Stimulated activated CD8-positive, alpha-beta memory T cell treated with anti-CD3 and anti-CD28 coated beads, Interleukin-2, amount 100 ng/mL, for 48 hours (primary cell): ENCODE measurements at regions not wholly inside any gene's neighbourhood (a gene's known extent, or its start where the extent isn't known, plus 50 kb on each side); places are given as distances from the start of the nearest gene placed in this dataset.

Experiments
- DNase-seq, 2 donors: peaks; one replicate each; pipeline ENCODE4 v3.0.0-alpha.2; 2020; ENCODE audit warnings: low read depth in 2 of 2

DNA sequence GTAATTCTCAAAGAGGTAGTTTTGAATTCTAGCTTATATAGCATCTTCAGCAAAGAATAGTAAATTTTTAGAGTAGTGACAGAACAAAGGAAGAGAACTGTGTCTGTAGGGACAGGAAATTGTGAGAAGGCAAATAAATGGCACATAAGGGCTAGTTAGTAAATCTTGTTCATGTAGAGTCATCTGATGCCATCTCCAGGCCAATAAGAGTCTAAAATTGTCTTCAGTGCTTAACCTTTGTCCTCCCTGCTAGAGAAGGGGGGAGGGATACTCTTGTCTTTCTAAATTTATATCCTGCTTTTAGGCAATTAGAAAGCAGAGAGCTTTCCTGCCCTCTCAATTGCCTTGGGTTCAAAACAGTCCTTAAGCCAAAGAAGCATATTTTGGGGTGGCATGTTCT, 87.0 kb upstream of the DNAJC19 start:
- no peak for DNase-seq

DNA sequence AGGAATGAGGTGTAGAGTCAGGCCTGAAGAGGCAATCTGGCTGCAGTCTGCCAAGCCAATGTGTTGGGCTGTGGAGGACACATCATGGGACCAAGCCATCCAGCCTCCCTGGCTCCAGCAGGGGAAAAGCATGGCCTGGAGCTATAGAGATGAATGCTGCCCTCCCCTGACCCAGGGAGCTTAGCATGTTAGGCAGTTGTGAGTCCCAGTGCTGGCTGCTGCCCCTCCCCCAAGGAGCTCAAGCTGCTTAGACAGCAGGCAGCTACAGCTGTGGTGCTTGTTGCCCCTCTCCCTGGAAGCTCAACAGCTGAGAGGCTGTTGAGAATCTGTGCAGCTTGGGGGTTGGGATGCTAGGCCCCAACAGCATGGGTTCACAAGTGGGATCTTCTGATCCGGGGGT, 85.6 kb upstream of the DNAJC19 start:
- no peak for DNase-seq

DNA sequence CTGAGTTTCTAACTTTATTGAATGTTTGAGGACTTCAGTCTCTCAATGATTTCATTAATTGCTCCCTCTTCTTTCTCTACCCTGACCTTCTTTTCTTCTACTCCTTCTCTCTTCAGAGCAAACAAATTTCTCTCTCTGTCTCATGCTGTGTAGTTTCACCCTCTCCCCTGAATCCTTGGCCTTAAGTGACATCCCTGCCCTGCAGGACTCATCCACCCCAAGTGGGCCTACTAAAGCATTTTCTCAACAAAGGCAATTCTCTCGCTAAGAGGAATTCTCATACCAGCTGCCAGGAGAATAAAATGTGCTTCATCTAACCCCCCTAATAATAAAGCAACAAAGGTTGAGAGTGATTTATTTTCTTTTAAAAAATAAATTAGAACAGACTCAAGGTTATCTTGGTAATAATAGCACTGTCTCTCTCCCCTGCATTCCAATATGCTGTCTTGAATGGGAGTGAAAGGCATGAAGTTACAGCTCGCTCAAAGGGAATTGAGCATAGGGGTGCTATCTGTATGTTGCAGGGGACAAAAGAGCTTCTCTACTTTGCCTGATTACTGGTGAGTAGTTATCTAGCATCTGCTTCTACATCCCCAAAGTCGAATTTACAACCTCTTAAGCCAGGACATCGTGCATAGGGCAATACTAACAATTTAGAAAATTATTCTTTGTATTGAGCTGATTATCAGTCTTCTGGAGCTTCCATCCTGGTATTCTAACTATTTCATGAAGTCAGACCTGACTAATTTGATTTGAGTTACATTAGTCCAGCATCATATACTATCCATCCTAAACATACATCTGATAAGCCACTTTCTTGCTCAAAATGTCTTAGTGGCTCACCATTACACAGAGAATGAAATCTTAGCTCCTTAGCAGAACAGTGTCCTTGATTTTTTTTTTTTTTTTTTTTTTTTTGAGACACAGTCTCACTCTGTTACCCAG, 76.9 kb upstream of the DNAJC19 start:
- no peak for DNase-seq

- no peak for DNase-seq
Measured at GRCh38 chr3:181056136-181056732, 66.7 kb upstream of the DNAJC19 start.

DNA sequence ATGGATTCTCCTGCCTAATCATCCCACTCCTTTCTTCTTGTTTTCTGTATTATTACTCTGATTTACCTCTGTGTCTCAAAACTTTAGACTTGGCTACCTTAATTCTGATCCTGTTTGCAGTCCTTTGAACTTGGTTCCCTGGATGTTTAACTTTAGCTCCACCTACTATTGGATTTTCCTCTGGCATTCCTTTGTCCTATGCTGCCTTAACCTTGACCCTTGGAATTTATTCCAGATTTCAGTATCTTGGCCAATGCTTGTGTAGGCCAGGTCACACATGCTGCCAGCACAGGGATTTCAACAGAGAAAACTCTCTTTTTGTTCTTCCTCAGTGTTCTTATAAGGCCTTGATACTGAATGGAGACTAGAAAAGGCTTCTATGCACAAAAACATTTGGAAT, 65.0 kb upstream of the DNAJC19 start:
- DNase-seq, result no peak

- DNase-seq, result no peak
Measured at GRCh38 chr3:181052256-181052655, 62.7 kb upstream of the DNAJC19 start.

- no peak for DNase-seq
Measured at GRCh38 chr3:181050738-181051137, 61.2 kb upstream of the DNAJC19 start.

DNA sequence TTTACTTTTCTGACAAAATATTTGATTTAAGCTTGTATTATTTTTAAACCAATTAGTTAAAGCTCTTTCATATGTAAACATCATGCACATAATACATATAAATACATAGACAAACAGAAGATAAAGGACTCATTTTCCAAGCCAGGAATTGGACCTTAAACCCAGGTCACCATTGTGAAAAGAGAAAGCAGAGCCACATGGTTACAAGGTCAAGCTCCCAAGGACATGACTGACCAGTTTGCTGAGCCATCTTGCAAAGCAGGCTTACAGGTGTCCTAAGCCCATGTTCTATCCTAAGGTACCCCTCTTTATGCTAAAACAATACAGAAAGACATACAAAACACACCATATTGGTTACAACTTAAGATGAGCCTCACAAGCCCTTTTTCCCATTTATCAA, 50.5 kb upstream of the DNAJC19 start:
- no peak for DNase-seq
